ENCODE measurements at regions not wholly inside any gene's neighbourhood (a gene's known extent, or its start where the extent isn't known, plus 50 kb on each side); places are given as distances from the start of the nearest gene placed in this dataset.

DNA sequence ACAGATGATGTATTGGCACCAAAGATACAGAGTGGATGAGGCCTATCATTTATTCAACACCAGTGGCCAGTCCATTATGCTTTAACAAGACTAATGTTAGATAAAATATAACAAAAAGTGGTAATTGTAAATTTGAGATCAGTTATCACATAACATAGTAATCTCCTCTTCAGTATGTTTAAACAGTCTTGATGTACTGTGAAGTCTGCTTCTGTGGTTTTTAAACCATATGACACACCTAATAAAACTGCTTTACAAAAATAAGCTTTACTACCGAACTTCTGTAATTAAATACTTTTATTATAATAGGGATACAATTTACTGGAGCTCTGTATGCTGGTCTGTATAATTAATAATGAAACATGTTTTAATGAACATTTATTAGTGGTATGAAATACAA lies 2156.1 kb upstream of the CELF4 start:
- no peak for DNase-seq

DNA sequence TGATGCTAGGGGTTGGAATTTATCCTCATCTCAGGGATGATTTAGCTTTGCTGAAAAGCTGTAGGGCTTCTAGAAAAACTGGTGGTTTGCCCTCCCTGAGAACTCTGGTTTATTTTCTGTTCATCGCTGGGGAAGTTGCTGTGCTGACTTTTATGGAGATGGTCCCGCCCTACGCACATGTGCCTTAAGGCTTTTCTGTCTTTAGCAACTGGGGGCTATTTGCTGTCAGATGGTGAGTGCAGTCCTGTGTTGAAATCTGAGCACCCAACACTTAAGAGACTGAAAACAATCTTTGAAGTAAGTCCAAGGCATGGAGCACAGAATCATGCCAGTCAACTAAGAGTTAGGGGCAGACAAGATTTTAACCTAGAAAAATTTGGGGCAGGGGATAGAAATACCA lies 2148.4 kb upstream of the CELF4 start:
- no peak for DNase-seq

DNA sequence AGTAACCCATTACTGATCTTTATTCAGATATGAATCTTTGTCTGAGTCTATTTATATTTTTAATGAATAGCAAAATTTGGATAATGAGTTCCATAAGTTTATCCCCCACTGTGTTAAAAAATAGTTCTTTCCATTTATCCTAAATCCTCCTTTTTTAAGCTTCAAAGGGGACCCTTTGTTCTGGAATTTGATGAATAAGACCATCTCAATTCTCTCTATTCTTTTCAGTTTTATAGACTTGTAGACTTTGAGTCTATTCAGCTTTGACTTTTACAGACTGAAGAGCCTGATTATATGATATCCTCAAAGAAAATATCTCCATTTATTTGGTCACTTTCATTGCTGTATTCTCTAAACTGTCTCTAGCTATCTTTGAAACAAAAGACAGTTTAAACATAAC lies 2146.1 kb upstream of the CELF4 start:
- no peak for DNase-seq

GRCh38 chr18:39705362-39705761 lies 2139.8 kb upstream of the CELF4 start:
- no peak for DNase-seq

DNA sequence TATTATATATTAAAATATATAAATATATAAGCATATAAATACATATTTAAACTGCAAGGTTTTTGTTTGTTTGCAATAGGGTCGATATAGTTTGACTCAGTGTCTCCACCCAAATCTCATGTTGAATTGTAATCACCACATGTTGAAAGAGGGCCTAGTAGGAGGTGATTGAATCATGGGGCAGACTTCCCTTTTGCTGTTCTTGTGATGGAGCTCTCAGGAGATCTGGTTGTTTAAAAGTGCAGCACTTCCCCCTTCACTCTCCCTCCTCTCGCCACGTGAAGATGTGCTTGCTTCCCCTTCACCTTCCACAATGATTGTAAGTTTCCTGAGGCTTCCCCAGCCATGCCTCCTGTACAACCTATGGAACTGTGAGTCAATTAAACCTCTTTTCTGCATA lies 2137.3 kb upstream of the CELF4 start:
- no peak for DNase-seq

GRCh38 chr18:39701839-39702238 lies 2136.2 kb upstream of the CELF4 start:
- no peak for DNase-seq

GRCh38 chr18:39701055-39701783 lies 2135.6 kb upstream of the CELF4 start:
- no peak for DNase-seq

- peak in 3 of 56 donors; percentile 5 to 13 (median 10) for DNase-seq
Measured at GRCh38 chr18:39699340-39699964, 2133.9 kb upstream of the CELF4 start.

GRCh38 chr18:39698436-39698835 lies 2132.8 kb upstream of the CELF4 start:
- no peak for DNase-seq

GRCh38 chr18:39693359-39693758 lies 2127.8 kb upstream of the CELF4 start:
- no peak for DNase-seq

DNA sequence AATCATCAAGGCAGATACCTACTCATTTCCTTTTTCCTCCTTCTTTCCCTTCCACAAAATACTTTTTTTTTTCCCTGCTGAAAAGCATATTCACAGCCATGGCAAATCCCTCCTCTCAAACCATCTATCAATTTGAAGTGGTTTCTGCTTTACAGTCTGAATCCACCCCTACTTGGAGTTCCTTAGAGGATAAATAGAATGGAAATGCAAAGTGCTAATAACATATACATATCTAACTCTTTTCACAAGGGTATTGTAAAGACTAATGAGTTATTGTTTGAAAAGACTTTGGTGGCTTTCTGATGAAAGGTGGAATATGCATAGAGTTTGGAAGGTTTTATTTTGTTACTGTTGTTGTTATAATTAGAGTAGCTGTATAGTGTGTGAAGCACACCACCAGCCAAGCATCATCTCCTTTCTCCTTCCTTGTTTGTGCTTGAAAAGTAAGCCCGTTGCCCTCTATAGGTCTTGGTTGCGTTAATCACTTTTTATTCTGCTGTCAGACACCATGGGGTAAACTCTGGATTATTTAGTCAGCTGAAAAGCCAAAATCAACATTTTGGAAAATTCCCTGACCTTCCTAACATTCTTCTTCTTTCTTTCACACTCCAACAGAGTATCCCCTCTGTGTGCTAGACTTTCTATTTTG lies 2126.9 kb upstream of the CELF4 start:
- DNase-seq, result no peak

DNA sequence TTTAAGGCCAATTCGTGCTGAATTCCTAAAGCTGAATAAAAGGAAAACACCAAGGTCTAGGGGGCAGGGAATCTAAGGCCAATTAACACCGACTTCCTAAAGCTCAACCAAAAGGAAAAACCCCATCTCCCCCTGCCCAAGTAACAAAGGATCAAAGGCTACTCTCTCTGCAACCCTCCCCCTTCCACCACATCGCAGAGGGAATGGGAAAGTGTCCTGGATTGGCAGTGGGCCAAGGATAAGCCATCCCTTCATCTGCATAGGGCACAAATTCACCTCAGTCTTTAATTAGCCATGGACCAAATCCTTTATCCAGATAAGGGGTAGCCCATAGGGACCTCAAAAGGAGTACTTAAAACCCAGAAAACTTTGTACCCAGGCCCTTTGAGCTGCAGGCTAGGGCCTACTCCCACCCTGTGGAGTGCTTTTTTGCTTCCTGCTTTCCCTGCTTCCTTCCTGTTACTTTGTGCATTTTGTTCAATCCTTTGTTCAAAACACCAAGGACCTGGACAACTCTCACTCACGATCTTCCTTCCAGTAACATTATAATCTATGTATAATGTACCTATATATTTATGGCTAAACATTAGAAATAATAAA lies 2119.8 kb upstream of the CELF4 start:
- no peak for DNase-seq

GRCh38 chr18:39681061-39681460 lies 2115.5 kb upstream of the CELF4 start:
- DNase-seq, result no peak

- DNase-seq, result no peak
Measured at GRCh38 chr18:39675906-39676305, 2110.3 kb upstream of the CELF4 start.

DNA sequence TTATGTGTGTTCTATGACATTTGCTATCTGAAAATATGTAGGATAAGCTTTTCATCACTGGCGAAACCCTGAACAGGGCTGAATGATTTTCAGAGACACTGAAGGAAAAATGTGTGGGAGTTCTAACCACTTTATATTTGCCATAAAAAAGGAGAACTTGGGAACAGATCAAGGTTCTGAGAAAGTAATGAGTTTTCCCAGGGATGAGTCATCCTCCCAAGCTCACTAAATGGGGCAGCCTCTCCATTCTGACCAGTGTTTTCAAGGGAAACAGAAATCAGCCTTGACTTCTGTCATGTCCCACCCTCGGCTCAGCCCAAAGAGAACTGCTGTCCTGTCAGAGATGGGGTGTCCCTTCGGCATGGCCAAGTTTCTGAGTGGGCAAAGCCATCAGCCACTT lies 2109.8 kb upstream of the CELF4 start:
- DNase-seq, result peak in 1 of 56 donors; percentile 1

- no peak for DNase-seq
Measured at GRCh38 chr18:39672171-39672570, 2106.6 kb upstream of the CELF4 start.

GRCh38 chr18:39667905-39668304 lies 2102.3 kb upstream of the CELF4 start:
- DNase-seq, result no peak

- no peak for DNase-seq
Measured at GRCh38 chr18:39666541-39666940, 2100.9 kb upstream of the CELF4 start.

DNA sequence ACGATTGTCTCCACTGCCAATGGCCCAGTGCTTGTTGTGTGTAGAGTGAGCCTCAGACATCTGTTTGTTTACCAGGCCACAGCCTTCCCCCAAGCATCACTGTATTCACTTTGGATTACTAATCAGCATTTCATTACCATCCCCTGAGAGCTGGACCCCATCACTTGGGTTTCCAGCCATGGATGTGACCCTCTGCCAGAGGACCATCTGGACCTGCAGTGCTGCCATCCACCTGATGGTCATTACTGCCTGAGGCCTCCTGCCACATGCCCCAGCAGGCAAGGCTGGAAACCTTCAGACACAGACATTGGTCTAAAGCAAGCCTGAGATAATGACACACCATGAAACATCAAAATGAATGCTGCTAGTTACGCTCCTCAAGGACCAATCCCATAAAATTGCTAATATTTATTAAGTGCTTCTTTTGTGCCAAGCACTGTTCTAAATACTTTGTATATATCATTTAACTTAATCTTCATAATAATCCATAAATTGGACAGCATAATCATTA lies 2096.3 kb upstream of the CELF4 start:
- DNase-seq, result no peak

- no peak for DNase-seq
Measured at GRCh38 chr18:39660141-39660540, 2094.5 kb upstream of the CELF4 start.

DNA sequence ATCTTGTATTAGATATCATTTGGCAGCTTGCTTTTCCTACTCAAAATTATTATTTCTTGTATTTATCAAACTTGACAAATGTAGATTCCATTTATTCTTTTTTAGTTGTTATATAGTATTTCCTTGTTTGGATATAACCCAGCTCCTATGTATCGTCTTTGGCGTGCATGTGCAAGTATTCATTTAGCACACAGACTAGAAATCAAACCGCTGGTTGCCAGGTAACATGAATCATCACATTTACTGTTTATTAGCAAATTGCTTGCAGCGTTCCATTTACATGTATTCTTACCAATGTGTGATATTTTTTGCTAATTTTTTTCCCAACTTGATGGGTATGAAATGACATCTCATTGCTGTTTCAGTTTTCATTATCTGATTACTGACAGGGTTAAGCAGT lies 2089.7 kb upstream of the CELF4 start:
- DNase-seq, result no peak

- DNase-seq, result no peak
Measured at GRCh38 chr18:39653221-39653620, 2087.6 kb upstream of the CELF4 start.
